ENCODE measurements at regions not wholly inside any gene's neighbourhood (a gene's known extent, or its start where the extent isn't known, plus 50 kb on each side); places are given as distances from the start of the nearest gene placed in this dataset.

DNA sequence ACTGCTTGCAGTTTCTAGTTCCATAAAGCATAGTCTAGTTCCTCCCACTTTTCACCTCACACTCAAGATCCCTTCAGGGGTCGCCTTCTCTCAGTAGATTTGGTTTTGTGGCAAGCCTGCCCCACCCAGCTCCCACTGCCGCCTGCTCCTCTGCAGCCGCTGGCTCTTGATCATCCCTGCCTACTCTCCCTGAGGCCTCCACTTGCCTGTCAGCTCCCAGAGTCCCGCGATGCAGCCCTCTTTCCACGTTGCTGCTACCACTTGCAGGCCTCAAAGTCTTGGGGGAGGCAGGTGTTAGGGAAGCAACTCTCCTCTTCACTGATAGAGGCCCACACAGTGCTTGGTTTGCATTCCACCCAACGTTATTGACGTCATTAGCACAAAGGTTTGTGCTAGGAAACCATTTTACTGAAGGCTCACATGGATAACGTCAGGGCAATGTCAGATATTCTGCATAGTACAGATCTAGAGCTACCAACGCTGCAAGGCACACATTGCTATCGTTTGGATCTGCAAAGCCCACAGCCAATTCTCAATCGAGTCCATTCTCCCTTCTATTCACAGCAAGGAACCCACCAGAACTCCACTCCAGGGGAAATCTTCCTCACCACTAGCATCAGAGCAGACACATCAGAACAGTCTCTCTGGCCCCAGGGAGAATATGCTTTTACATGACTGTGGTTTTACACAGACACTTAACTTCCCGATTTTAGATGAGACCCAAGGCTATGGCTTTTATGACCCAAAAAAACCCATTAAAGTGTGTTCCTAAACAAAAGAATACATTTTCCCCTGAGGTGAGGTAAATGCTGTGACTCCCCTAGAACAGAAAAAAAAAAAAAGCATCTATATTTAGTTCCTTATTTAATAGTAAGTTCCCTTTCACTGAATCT is 519.5 kb upstream of the CAMK1G start:
- TF ChIP-seq CREB1 (IDR thresholded peaks at IDR 0.05; ENCODE audit: low read depth) (no peak), EP300 (IDR thresholded peaks at IDR 0.05; ENCODE audit: borderline replicate concordance) (no peak), CEBPB (IDR thresholded peaks at IDR 0.05) (no peak), RAD21 (IDR thresholded peaks at IDR 0.05; ENCODE audit: low read depth) (no peak), YY1 (IDR thresholded peaks at IDR 0.05; ENCODE audit: low read depth) (no peak), FOXM1 (IDR thresholded peaks at IDR 0.05; ENCODE audit: borderline replicate concordance, low read depth) (no peak), NFIC (IDR thresholded peaks at IDR 0.05) (no peak), TAF1 (IDR thresholded peaks at IDR 0.05; ENCODE audit: low read depth) (no peak), TEAD4 (IDR thresholded peaks at IDR 0.05) (no peak), ZBTB7A (IDR thresholded peaks at IDR 0.05; ENCODE audit: low read depth) (no peak), TCF12 (IDR thresholded peaks at IDR 0.05; ENCODE audit: low read depth) (no peak)
- TF ChIP-seq, protein P1, sequence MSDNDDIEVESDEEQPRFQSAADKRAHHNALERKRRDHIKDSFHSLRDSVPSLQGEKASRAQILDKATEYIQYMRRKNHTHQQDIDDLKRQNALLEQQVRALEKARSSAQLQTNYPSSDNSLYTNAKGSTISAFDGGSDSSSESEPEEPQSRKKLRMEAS (IDR thresholded peaks at IDR 0.05), result no peak
- TF ChIP-seq, protein P2, sequence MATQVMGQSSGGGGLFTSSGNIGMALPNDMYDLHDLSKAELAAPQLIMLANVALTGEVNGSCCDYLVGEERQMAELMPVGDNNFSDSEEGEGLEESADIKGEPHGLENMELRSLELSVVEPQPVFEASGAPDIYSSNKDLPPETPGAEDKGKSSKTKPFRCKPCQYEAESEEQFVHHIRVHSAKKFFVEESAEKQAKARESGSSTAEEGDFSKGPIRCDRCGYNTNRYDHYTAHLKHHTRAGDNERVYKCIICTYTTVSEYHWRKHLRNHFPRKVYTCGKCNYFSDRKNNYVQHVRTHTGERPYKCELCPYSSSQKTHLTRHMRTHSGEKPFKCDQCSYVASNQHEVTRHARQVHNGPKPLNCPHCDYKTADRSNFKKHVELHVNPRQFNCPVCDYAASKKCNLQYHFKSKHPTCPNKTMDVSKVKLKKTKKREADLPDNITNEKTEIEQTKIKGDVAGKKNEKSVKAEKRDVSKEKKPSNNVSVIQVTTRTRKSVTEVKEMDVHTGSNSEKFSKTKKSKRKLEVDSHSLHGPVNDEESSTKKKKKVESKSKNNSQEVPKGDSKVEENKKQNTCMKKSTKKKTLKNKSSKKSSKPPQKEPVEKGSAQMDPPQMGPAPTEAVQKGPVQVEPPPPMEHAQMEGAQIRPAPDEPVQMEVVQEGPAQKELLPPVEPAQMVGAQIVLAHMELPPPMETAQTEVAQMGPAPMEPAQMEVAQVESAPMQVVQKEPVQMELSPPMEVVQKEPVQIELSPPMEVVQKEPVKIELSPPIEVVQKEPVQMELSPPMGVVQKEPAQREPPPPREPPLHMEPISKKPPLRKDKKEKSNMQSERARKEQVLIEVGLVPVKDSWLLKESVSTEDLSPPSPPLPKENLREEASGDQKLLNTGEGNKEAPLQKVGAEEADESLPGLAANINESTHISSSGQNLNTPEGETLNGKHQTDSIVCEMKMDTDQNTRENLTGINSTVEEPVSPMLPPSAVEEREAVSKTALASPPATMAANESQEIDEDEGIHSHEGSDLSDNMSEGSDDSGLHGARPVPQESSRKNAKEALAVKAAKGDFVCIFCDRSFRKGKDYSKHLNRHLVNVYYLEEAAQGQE (IDR thresholded peaks at IDR 0.05; ENCODE audit: low read depth), result no peak
- TF ChIP-seq, protein P3, sequence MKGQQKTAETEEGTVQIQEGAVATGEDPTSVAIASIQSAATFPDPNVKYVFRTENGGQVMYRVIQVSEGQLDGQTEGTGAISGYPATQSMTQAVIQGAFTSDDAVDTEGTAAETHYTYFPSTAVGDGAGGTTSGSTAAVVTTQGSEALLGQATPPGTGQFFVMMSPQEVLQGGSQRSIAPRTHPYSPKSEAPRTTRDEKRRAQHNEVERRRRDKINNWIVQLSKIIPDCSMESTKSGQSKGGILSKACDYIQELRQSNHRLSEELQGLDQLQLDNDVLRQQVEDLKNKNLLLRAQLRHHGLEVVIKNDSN (IDR thresholded peaks at IDR 0.05), result no peak

Data from Ishikawa (cell line).